ENCODE measurements at regions not wholly inside any gene's neighbourhood (a gene's known extent, or its start where the extent isn't known, plus 50 kb on each side); places are given as distances from the start of the nearest gene placed in this dataset.

- intact Hi-C loops (cut with micrococcal nuclease) = no loop called here
- BruUV-seq (replicated peaks) = no TSS peak
- ChIA-PET POLR2A (interaction anchor here (1.1 kb wide), 1 partner anchor 33 kb away, joined by 3 read pairs; no protein-coding TSS in a partner anchor), CTCF (no interaction called here), RAD21 (ENCODE audit: low non-redundant PET in 1 of 2, low total read pairs in 2 of 2, uncharacterized antibody in 2 of 2, unreplicated experiment in 2 of 2) (no interaction called here)
- no peaks in the 10 kb centered on the region for H3K9me3 ChIP-seq (ENCODE audit: control insufficient read depth in 1 of 2, insufficient read depth in 1 of 2, low read depth in 1 of 2, low read length in 2 of 2)
- no peak overlapping the region for H2AFZ ChIP-seq (ENCODE audit: low read depth, low read length, poor library complexity, severe bottlenecking)
- no peaks in the 10 kb centered on the region for H3K36me3 ChIP-seq (ENCODE audit: control insufficient read depth in 1 of 2, insufficient read depth in 2 of 2, low read length in 2 of 2)
- no peaks in the 10 kb centered on the region for H4K20me1 ChIP-seq (ENCODE audit: insufficient read depth)
- H3K9ac ChIP-seq (ENCODE audit: low read length) = no peak overlapping the region
- no peaks in the 10 kb centered on the region for H3K79me2 ChIP-seq (ENCODE audit: insufficient read depth, low read length)
- H3K27ac ChIP-seq (ENCODE audit: low read depth, low read length) = no peak overlapping the region
- H3K27me3 ChIP-seq (ENCODE audit: insufficient read depth, low read length) = no peaks in the 10 kb centered on the region
- ATAC-seq = no peak
- no peak overlapping the region for H3K4me2 ChIP-seq (ENCODE audit: low read length)
- TF ChIP-seq SRF (IDR thresholded peaks at IDR 0.05; ENCODE audit: low read depth) = no peak
- no peak for TF ChIP-seq RAD21 (IDR thresholded peaks at IDR 0.05; ENCODE audit: low read depth)
- no peak for TF ChIP-seq REST (IDR thresholded peaks at IDR 0.05; ENCODE audit: low read depth)
- TF ChIP-seq POLR2A (IDR thresholded peaks at IDR 0.05; ENCODE audit: borderline replicate concordance, extremely low read depth, insufficient read depth, insufficient read length) = no peak
- no peak for TF ChIP-seq ELF1 (IDR thresholded peaks at IDR 0.05; ENCODE audit: borderline replicate concordance, low read depth)
- no peak for TF ChIP-seq EGR1 (IDR thresholded peaks at IDR 0.05; ENCODE audit: low read depth)
- no peak for TF ChIP-seq POLR2AphosphoS5 (IDR thresholded peaks at IDR 0.05; ENCODE audit: low read depth, low read length)
- TF ChIP-seq SP1 (IDR thresholded peaks at IDR 0.05; ENCODE audit: low read depth) = no peak
- TF ChIP-seq EZH2 (IDR thresholded peaks at IDR 0.05) = no peak
- TF ChIP-seq ZNF274 (IDR thresholded peaks at IDR 0.05; ENCODE audit: low read depth, low read length) = no peak
- no peak for TF ChIP-seq EZH2phosphoT487 (IDR thresholded peaks at IDR 0.05; ENCODE audit: borderline replicate concordance)
- TF ChIP-seq JUND (IDR thresholded peaks at IDR 0.05) = no peak
- no peak for TF ChIP-seq CTCF (IDR thresholded peaks at IDR 0.05 in 2 of 3, conservative IDR thresholded peaks at IDR 0.05 in 1 of 3; ENCODE audit: borderline replicate concordance in 1 of 3, insufficient read depth in 1 of 3, low read depth in 2 of 3, low read length in 2 of 3)
- TF ChIP-seq CBX3 (IDR thresholded peaks at IDR 0.05; ENCODE audit: low read depth) = no peak
- TF ChIP-seq SIN3A (IDR thresholded peaks at IDR 0.05; ENCODE audit: low read depth) = no peak
- no peak for TF ChIP-seq YY1 (IDR thresholded peaks at IDR 0.05; ENCODE audit: extremely low read depth, insufficient replicate concordance, low read depth, low read length)
- TF ChIP-seq CEBPB (IDR thresholded peaks at IDR 0.05; ENCODE audit: low read depth) = no peak
- no peak for TF ChIP-seq MAX (IDR thresholded peaks at IDR 0.05)
- no peak overlapping the region for H3K4me3 ChIP-seq (replicated peaks in 1 of 2; ENCODE audit: low read depth in 1 of 2, low read length in 2 of 2)
- DNase-seq (ENCODE audit: low read depth, low spot score) = no peak
- H3K9me2 ChIP-seq (ENCODE audit: insufficient read depth) = no peaks in the 10 kb centered on the region
- H3K4me1 ChIP-seq (ENCODE audit: control insufficient read depth in 1 of 2, insufficient read depth in 2 of 2, low read length in 2 of 2) = no peaks in the 10 kb centered on the region
Observed at GRCh38 chr3:168988853-168989252, 674.7 kb downstream of the MECOM start.
